Liver (tissue), 3 donors: ENCODE measurements at regions not wholly inside any gene's neighbourhood (a gene's known extent, or its start where the extent isn't known, plus 50 kb on each side); places are given as distances from the start of the nearest gene placed in this dataset.

Source experiments
- JUND ChIP-seq, 2 donors: IDR thresholded peaks; 2 replicates each; pipeline ENCODE4 v1.6.1; 2016; ENCODE audit warnings: antibody characterized with exemption in 2 of 2
- RAD21 ChIP-seq, 2 donors: IDR thresholded peaks; 2 replicates each; pipeline ENCODE4 v1.6.1; 2016; ENCODE audit warnings: antibody characterized with exemption in 2 of 2, mild to moderate bottlenecking in 2 of 2
- REST ChIP-seq: IDR thresholded peaks from 2 replicates; pipeline ENCODE4 v1.6.1; 2016; ENCODE audit warnings: antibody characterized with exemption, mild to moderate bottlenecking
- SP1 ChIP-seq: IDR thresholded peaks from 2 replicates; pipeline ENCODE4 v1.6.1; 2018; ENCODE audit warnings: antibody characterized with exemption, mild to moderate bottlenecking
- TF ChIP-seq, protein P1 (sequence below): fragments of 150-350 bp; IDR thresholded peaks from 2 replicates; pipeline ENCODE4 v1.5.1; 2017; ENCODE audit warnings: improper control_type of control experiment, low read depth, low read length; ENCODE audit not compliant: missing input control
- TF ChIP-seq, protein P2 (sequence below): IDR thresholded peaks from 2 replicates; pipeline ENCODE4 v1.6.1; 2016; ENCODE audit warnings: antibody characterized with exemption
- TF ChIP-seq, protein P3 (sequence below): IDR thresholded peaks from 2 replicates; pipeline ENCODE4 v1.6.1; 2016; ENCODE audit warnings: antibody characterized with exemption
- donor health status: healthy.
- donor health status: healthy.

DNA sequence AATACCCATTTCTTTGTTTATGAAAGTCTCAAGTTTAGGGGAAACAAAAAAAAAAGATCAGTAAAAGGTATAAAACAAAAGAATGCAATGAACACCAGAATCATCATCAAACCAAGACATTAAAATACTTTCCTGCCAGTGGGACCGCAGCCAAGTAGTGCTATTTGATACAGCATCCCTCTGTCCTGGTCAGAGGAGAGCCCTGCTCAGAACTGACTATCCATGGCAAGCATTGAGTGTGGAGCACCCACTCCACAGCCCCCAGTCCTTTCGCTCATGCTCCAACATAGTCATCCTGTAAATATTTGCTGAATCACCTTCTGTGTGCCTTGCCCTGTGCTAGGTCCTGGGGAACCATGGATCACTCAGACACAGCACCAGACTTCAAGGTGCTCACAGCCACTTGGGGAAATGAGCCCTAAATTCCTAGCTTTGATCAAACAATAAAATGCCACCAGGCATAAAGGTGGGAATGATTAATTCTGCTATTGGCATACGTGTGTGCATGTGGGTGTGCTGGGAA is 213.6 kb upstream of the TBX20 start:
- TF ChIP-seq, protein P1, sequence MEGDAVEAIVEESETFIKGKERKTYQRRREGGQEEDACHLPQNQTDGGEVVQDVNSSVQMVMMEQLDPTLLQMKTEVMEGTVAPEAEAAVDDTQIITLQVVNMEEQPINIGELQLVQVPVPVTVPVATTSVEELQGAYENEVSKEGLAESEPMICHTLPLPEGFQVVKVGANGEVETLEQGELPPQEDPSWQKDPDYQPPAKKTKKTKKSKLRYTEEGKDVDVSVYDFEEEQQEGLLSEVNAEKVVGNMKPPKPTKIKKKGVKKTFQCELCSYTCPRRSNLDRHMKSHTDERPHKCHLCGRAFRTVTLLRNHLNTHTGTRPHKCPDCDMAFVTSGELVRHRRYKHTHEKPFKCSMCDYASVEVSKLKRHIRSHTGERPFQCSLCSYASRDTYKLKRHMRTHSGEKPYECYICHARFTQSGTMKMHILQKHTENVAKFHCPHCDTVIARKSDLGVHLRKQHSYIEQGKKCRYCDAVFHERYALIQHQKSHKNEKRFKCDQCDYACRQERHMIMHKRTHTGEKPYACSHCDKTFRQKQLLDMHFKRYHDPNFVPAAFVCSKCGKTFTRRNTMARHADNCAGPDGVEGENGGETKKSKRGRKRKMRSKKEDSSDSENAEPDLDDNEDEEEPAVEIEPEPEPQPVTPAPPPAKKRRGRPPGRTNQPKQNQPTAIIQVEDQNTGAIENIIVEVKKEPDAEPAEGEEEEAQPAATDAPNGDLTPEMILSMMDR, result no peak
- TF ChIP-seq JUND (IDR thresholded peaks at IDR 0.05), result no peak
- TF ChIP-seq, protein P2, sequence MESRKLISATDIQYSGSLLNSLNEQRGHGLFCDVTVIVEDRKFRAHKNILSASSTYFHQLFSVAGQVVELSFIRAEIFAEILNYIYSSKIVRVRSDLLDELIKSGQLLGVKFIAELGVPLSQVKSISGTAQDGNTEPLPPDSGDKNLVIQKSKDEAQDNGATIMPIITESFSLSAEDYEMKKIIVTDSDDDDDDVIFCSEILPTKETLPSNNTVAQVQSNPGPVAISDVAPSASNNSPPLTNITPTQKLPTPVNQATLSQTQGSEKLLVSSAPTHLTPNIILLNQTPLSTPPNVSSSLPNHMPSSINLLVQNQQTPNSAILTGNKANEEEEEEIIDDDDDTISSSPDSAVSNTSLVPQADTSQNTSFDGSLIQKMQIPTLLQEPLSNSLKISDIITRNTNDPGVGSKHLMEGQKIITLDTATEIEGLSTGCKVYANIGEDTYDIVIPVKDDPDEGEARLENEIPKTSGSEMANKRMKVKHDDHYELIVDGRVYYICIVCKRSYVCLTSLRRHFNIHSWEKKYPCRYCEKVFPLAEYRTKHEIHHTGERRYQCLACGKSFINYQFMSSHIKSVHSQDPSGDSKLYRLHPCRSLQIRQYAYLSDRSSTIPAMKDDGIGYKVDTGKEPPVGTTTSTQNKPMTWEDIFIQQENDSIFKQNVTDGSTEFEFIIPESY, result no peak
- TF ChIP-seq REST, result no peak
- no peak for TF ChIP-seq SP1
- TF ChIP-seq, protein P3, sequence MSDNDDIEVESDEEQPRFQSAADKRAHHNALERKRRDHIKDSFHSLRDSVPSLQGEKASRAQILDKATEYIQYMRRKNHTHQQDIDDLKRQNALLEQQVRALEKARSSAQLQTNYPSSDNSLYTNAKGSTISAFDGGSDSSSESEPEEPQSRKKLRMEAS, result no peak
- TF ChIP-seq RAD21 (IDR thresholded peaks at IDR 0.05), result no peak
